C4-2B (cell line): ENCODE measurements at regions not wholly inside any gene's neighbourhood (a gene's known extent, or its start where the extent isn't known, plus 50 kb on each side); places are given as distances from the start of the nearest gene placed in this dataset.

Source experiments
- ZFX ChIP-seq: fragments of 450-650 bp; IDR thresholded peaks from 2 replicates; pipeline ENCODE4 v1.6.1; 2017
- TF ChIP-seq, protein P1 (sequence below): fragments of 450-650 bp; conservative IDR thresholded peaks from 2 replicates; pipeline ENCODE4 v1.5.1; 2017; ENCODE audit warnings: mild to moderate bottlenecking

DNA sequence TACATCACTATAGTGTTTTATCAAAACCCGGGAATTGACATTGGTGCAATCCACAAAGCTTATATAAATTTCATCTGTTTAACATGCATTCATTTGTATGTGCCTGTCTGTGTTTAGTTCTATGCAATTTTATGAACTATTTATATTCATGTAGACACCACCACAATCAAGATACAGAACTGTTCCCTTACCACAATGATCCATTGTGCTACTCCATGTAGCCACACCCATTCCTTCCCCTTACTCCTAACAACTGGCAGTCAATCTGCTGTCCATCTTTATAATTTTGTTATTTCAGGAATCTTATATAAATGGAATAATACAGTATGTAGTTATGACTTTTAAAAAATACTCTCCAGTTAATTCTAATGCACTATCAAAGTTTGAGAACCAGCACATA is 389.5 kb downstream of the HTR1A start:
- TF ChIP-seq, protein P1, sequence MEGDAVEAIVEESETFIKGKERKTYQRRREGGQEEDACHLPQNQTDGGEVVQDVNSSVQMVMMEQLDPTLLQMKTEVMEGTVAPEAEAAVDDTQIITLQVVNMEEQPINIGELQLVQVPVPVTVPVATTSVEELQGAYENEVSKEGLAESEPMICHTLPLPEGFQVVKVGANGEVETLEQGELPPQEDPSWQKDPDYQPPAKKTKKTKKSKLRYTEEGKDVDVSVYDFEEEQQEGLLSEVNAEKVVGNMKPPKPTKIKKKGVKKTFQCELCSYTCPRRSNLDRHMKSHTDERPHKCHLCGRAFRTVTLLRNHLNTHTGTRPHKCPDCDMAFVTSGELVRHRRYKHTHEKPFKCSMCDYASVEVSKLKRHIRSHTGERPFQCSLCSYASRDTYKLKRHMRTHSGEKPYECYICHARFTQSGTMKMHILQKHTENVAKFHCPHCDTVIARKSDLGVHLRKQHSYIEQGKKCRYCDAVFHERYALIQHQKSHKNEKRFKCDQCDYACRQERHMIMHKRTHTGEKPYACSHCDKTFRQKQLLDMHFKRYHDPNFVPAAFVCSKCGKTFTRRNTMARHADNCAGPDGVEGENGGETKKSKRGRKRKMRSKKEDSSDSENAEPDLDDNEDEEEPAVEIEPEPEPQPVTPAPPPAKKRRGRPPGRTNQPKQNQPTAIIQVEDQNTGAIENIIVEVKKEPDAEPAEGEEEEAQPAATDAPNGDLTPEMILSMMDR, result no peak
- TF ChIP-seq ZFX, result no peak
